AG10803 (cell line): ENCODE measurements at regions not wholly inside any gene's neighbourhood (a gene's known extent, or its start where the extent isn't known, plus 50 kb on each side); places are given as distances from the start of the nearest gene placed in this dataset.
A peak's percentile ranks its signal among the peaks of the same experiment; 100 is the strongest.

ENCODE experiments used
- DNase-seq: peaks from one replicate; pipeline ENCODE4 v3.0.0; 2010; ENCODE audit warnings: low read depth
- H3K4me3 ChIP-seq: 2 replicates; pipeline ENCODE4 v1.5.1; 2011; ENCODE audit warnings: mild to moderate bottlenecking, low read length, control low read depth
- CTCF ChIP-seq: conservative IDR thresholded peaks from 2 replicates; pipeline ENCODE4 v1.5.1; 2011; ENCODE audit warnings: mild to moderate bottlenecking, low read length, control low read depth, inconsistent platforms

- TF ChIP-seq CTCF: no peak
- peak; percentile 25 for DNase-seq
- no peak overlapping the region for H3K4me3 ChIP-seq
Measured at GRCh38 chrX:150198776-150199175, 164.3 kb upstream of the MAMLD1 start.

- H3K4me3 ChIP-seq: no peak overlapping the region
- TF ChIP-seq CTCF: no peak
Measured at GRCh38 chrX:150199181-150199580, 163.9 kb upstream of the MAMLD1 start.

GRCh38 chrX:150199803-150200202 is 163.3 kb upstream of the MAMLD1 start:
- TF ChIP-seq CTCF: no peak
- no peak for DNase-seq
- H3K4me3 ChIP-seq: no peak overlapping the region

More at GRCh38 chrX:150199181-150199580, 163.9 kb upstream of the MAMLD1 start:
- DNase-seq: no peak

GRCh38 chrX:150200361-150200760 is 162.8 kb upstream of the MAMLD1 start:
- DNase-seq: no peak
- H3K4me3 ChIP-seq: no peak overlapping the region
- no peak for TF ChIP-seq CTCF

- DNase-seq: peak; percentile 98
- no peak overlapping the region for H3K4me3 ChIP-seq
- TF ChIP-seq CTCF: no peak
Measured at GRCh38 chrX:150200820-150201287, 162.3 kb upstream of the MAMLD1 start.

- H3K4me3 ChIP-seq: no peak overlapping the region
Measured at GRCh38 chrX:150201391-150201790, 161.7 kb upstream of the MAMLD1 start.

GRCh38 chrX:150201841-150202240 is 161.3 kb upstream of the MAMLD1 start:
- DNase-seq: no peak
- no peak for TF ChIP-seq CTCF
- no peak overlapping the region for H3K4me3 ChIP-seq

More at GRCh38 chrX:150201391-150201790, 161.7 kb upstream of the MAMLD1 start:
- no peak for TF ChIP-seq CTCF
- no peak for DNase-seq
